RWPE1 (cell line): ENCODE measurements at regions not wholly inside any gene's neighbourhood (a gene's known extent, or its start where the extent isn't known, plus 50 kb on each side); places are given as distances from the start of the nearest gene placed in this dataset.
A peak's percentile ranks its signal among the peaks of the same experiment; 100 is the strongest.

ENCODE experiments used
- CTCF ChIA-PET: fragments of 350-600 bp; sonication (Branson Sonifier 250); formaldehyde crosslinking; extraction: SDS; loops from one replicate; lab custom pipeline; 2021; lab: Yijun Ruan, JAX
- POLR2A ChIA-PET: fragments of 400-600 bp; formaldehyde crosslinking; extraction: SDS; loops from one replicate; lab custom pipeline; 2020; ENCODE audit warnings: antibody characterized with exemption; ENCODE audit not compliant: low non-redundant PET; lab: Yijun Ruan, JAX
- DNase-seq: peaks from one replicate; pipeline ENCODE4 v3.0.0; 2012; ENCODE audit warnings: low spot score
- H3K27ac ChIP-seq: fragments of 450-650 bp; 2 replicates; pipeline ENCODE4 v1.5.1; 2017
- TF ChIP-seq, protein P1 (sequence below): fragments of 450-650 bp; conservative IDR thresholded peaks from 2 replicates; pipeline ENCODE4 v1.5.1; 2017; ENCODE audit warnings: low read depth, mild to moderate bottlenecking

GRCh38 chr18:52183107-52183506 is 156.9 kb upstream of the DCC start:
- POLR2A ChIA-PET = no interaction called here
- TF ChIP-seq, protein P1, sequence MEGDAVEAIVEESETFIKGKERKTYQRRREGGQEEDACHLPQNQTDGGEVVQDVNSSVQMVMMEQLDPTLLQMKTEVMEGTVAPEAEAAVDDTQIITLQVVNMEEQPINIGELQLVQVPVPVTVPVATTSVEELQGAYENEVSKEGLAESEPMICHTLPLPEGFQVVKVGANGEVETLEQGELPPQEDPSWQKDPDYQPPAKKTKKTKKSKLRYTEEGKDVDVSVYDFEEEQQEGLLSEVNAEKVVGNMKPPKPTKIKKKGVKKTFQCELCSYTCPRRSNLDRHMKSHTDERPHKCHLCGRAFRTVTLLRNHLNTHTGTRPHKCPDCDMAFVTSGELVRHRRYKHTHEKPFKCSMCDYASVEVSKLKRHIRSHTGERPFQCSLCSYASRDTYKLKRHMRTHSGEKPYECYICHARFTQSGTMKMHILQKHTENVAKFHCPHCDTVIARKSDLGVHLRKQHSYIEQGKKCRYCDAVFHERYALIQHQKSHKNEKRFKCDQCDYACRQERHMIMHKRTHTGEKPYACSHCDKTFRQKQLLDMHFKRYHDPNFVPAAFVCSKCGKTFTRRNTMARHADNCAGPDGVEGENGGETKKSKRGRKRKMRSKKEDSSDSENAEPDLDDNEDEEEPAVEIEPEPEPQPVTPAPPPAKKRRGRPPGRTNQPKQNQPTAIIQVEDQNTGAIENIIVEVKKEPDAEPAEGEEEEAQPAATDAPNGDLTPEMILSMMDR = no peak
- H3K27ac ChIP-seq = no peak overlapping the region
- CTCF ChIA-PET = no interaction called here
- no peak for DNase-seq

- TF ChIP-seq, protein P1 = no peak
- no peak overlapping the region for H3K27ac ChIP-seq
- no peak for DNase-seq
- ChIA-PET CTCF (no interaction called here), POLR2A (no interaction called here)
These were observed 149.8 kb upstream of the DCC start for GRCh38 chr18:52190195-52190594.

GRCh38 chr18:52190631-52191030 is 149.4 kb upstream of the DCC start:
- CTCF ChIA-PET = no interaction called here
- no peak overlapping the region for H3K27ac ChIP-seq
- DNase-seq = no peak
- TF ChIP-seq, protein P1 = no peak
- POLR2A ChIA-PET = no interaction called here

- CTCF ChIA-PET = no interaction called here
- TF ChIP-seq, protein P1 = no peak
- DNase-seq = peak; percentile 6
- POLR2A ChIA-PET = no interaction called here
- H3K27ac ChIP-seq = no peak overlapping the region
These were observed 139.6 kb upstream of the DCC start for GRCh38 chr18:52200406-52200805.

DNA sequence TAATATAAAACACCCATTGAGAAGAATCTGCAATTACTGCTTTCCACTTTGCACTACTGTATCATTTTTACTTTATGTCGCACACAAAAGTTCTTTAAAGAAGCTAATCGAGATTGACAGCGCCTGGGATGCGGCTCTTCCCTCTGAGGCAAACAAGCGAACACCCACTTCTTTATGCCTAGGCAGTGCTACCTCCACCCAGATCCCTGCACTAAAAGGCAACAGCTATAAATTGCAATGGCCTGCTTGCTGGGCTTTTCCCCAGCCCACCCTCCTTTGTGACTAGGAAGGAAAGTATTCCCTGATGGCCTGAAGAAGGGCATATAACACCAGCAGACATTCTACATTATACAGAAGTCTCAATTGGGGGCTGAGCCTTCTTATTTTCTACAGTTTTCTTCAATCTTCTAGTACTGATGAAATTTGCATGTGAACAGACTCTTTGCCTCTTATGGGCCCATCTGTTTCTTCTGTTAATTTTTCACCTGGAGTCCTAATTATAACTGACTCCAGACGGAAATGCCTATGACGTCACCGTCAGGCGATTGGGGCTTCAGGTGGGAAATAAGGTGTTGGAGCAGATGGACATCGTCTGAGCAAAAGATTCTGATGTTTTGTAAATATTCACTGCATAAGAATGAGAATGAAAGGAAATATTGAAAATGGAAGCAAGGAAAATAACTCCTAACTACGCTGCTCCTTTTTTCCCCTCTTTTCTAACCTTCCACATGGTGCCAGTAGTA is 138.9 kb upstream of the DCC start:
- POLR2A ChIA-PET = no interaction called here
- CTCF ChIA-PET = no interaction called here
- TF ChIP-seq, protein P1 = no peak
- DNase-seq = no peak
- no peak overlapping the region for H3K27ac ChIP-seq

GRCh38 chr18:52208646-52209045 is 131.4 kb upstream of the DCC start:
- TF ChIP-seq, protein P1 = no peak
- POLR2A ChIA-PET = no interaction called here
- no peak overlapping the region for H3K27ac ChIP-seq
- CTCF ChIA-PET = no interaction called here
- no peak for DNase-seq
